CD4-positive, alpha-beta T cell treated with Interleukin-1 beta for 1 hour (primary cell): ENCODE measurements at regions not wholly inside any gene's neighbourhood (a gene's known extent, or its start where the extent isn't known, plus 50 kb on each side); places are given as distances from the start of the nearest gene placed in this dataset.

Experiments
- DNase-seq, 2 donors: peaks; one replicate each; pipeline ENCODE4 v3.0.0-alpha.2; 2020 to 2022

DNA sequence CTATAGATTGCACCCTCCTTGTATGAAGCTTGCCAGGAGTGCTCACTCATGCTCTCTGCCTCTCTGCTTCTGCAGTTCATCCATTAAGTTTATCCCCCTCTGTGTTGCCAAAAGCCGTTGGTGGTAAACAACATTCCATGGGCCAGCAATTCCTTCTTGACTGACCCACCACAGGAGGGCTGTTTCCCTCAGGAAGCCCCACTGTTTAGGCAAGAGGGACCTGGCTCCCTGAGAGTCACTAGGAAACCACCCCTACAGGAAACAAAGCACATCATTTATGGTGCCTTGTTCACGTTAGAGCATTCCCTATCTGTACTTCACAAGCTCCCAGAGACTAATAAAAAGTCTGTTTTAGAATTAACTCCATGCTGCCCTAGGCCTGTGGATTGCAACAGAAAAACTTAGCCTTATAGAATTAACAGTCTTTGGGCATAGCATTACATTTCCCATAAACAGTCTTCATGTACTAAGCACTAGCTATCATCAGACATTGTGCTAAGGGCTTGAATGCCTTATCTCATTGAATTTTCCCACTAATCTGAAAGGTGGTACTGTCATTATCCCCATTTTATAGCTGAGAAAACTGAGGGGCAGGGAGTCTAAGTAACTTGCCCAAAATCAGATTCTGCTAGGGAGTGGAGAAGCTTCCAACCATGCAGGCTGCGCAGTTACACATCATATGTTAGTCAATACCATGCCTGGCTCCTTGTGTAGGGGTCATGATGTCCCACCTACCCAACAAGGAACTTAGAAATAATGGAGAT, 149.9 kb downstream of the SHQ1 start:
- no peak for DNase-seq

DNA sequence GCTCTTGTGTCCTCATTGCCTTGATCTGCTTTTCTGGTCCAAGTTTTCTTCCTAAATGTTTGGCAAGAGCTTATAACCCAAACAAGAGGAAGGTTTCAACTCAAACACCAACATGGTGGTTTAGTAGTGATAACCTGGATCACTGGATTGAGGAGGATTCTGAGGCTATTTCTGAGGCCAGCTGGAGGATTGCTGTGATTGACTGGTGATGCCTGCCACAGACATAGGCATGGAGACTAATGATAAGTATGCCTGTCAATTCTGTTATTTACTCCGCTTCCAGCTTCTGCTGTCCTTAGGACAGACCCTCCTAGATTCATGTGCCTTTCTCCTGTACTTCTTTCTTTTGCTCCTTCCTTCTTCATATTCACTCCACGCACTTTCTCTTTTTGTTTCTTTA, 150.5 kb downstream of the SHQ1 start:
- no peak for DNase-seq

DNA sequence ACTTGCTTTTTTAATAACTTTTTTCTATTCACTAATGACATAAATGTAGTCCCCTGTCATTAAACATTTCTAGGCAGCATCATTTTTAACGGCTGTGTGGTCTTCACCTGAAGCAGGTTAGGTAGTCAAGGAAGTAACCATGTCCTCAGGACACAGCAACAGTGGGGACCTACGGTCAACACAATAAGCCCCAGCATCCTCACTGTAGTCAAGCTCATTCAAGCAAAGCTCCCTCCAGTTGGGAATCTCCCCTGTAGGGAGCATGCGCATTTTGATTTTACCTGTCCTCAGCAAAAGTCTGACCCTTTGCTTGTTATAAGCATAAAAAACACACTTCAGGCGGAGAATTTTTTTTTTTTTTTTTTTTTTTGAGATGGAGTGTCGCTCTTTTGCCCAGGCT, 151.4 kb downstream of the SHQ1 start:
- DNase-seq: no peak

DNA sequence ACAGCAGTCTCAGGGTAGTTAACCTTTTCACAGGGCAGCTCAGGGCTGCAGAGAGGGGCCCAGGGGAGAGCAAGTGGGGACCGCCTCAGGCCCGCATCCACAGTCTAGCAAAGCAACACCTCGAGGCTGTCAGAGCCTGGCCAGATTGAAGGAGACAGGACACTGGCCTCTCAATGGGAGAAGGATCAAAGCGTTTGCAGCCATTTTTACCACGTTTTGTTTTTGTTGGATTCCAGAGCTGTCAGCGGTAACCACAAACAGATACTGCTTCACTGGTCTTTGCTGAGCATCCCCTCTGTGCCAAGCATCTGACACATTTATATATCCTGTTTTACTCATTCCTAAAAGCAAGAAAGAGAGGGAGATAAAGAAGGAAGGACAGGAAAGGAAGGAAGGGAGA, 153.8 kb downstream of the SHQ1 start:
- DNase-seq: no peak

DNA sequence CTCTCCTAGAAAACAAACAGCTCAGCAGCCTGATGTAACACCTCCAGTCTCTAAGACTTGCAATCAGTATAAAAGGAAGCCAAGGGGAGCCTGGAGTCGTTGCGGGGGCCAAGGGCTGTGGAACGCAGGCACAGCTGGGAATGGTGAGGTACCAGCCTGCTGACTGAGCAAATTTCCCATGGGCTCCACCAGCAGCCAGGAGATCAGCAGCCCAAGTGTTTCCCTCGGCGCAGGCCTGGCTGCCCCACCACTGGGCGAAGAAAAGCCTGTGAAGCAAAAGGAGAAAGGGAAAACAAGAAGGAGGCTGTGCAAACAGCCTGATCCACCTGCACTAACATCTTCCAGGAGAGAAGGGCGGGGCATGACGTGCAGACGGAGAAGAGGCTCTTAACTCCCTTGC, 155.3 kb downstream of the SHQ1 start:
- no peak for DNase-seq

DNA sequence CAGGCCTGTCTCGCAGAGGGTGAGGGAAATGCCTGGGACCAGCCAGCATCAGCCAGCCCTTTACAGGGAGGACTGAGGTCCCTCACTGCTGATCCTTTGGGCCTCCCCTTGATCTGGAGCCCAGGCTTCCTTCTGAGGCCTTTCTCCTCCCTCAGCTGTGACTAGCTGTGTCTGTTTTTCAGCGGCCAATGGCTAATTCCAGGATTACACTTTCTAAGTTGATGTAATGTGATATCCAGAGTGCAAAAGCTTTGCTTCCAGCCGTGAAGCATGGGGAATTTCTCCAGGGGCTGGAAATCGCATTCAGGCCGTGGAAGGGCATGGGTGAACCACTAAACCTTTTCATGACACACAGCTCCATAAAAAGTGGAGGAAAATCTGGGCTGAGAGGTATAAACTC, 157.6 kb downstream of the SHQ1 start:
- DNase-seq: no peak

DNA sequence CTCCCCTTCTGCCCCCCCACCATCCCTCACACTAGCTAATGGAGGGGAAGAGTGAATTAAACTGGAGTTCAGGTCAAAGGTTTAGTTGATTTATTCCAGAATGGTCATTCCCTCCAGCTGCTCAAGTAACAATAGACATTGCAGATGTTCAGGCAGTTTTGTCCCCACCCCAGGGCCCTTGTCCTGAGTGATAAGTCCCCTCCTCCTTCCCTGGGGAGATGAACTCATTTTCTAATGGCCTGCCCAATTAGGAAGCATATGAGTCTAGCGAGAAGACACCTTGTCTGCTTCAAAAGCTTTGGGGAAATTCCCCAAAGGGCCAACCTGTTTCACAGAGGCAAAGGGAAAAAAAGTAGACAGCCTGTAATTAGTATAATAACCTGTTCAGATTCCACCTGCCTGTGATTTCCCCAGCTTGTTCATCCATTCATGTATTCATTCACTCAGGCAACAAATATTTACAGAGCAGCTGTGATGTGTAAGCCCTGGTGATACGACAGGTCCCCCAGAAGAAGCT, 165.3 kb downstream of the SHQ1 start:
- DNase-seq: no peak

DNA sequence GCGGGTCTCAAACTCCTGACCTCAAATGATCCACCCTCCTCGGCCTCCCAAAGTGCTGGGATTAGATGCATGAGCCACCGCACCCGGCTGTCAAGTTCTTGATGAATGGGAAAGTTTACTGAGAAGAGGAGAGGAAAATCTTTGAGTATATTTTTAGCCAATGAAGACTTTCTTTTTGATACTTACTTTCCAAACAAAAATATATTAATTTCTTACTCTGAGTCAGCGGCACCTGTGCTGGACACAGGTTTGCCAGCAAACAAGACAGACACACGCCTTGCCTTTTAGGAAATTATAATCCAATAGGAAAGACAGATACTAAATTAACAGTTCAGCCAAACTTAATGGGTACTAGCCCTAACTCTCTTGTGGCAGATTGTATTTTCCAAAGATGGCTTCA, 166.6 kb downstream of the SHQ1 start:
- DNase-seq: no peak

DNA sequence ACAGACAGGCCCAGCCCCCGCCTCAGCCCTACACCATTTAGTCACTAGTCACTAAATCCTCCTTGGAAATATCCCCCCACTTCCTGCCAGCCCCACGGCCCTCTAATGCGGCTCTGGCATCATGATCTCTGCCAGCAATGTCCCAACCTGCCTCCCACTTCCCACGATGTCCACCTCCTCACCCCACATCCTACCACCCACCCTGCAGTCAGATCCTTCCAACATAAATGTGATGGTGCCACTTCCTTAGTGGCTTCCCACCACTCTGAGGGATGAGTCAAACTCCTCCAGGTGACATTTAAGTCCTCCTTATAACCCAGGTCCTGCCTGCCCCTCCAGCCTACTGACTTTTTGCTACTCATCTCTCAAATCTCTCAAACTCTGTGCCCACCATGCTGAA, 167.5 kb downstream of the SHQ1 start:
- DNase-seq: no peak

DNA sequence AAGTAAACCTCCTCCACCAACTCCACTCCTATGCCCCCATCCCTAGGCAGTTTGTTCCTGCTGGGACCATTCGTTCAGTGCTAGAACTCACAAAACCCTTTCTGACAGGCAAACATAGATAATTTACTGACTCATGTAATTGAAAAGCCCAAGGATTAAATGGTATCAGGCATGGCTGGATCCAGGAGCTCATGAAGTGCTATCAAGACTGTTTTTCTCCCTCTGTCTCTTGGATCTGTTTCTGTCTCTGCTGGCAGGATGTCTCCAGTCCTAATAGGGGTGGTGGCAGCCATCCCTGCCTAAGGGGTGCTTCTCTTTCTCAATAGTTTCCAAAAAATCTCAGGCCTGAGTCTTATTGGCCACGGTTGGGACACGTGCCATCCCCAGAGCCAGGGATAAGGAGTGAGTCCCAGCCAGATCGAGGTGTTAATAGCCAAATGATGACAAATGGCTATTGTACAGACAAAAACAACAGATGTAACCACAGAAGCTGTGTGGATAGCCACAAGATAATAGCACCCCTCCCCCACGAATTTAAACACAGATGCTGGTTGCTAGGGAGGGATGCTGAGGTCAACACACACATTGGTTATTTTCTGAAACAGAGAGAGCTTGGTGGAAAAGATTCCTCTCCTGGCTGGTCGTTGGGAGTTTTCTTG, 168.6 kb downstream of the SHQ1 start:
- no peak for DNase-seq

DNA sequence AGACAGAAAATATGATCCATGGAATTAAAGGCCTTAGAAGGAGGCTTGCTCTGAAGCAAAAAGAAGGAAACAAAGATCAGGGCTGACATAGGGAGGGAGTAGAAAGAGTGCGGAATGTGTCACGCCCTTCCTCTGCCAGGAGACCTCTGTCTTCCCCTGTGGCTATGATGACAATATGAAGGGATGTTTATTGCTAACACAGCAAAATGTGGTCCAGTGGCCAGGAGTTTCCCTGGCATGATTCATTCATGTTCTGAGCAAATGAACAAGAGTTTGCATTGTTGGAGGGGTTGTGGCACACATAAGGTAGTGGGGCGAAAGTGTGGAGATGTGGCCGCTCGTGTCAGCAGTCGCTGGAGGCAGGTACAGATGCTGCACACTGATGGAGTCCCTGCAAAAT, 169.4 kb downstream of the SHQ1 start:
- no peak for DNase-seq

DNA sequence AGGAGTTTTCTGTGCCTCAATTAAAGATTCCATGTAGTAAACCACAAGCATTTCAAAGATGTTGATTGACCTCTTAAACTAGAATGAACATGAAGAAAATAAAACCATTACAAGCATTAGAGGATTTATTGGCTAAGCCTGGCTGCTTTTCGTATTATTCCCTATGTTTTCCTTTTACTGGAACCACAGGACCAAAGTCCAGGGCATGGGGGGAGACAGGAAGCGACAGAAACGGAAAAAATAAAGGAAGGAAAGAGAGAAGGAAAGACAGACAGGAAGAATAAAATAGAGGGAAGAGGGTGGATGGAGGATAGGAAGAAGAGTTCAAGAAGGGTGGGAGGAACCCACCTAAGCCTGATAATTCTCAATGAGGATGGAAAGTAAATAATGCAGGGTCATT, 169.9 kb downstream of the SHQ1 start:
- DNase-seq: no peak

DNA sequence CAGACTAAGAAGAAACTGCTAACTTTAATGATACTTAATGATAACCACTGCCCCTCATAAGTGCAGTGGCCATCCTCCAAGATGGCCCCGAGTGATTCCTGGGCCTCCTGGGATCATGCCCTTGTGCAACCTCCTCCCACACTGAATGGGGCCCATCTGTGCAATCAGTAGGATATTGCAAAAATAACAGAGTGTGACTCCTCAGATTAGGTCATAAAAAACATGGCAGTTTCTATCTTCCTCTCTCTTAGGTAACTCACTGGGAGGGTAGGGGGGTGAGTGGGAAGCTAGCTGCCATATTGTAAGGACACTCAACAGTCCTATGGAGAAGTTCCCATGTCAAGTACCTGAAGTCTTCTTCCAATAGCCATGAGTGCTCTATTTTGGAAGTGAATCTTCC, 173.0 kb downstream of the SHQ1 start:
- no peak for DNase-seq

DNA sequence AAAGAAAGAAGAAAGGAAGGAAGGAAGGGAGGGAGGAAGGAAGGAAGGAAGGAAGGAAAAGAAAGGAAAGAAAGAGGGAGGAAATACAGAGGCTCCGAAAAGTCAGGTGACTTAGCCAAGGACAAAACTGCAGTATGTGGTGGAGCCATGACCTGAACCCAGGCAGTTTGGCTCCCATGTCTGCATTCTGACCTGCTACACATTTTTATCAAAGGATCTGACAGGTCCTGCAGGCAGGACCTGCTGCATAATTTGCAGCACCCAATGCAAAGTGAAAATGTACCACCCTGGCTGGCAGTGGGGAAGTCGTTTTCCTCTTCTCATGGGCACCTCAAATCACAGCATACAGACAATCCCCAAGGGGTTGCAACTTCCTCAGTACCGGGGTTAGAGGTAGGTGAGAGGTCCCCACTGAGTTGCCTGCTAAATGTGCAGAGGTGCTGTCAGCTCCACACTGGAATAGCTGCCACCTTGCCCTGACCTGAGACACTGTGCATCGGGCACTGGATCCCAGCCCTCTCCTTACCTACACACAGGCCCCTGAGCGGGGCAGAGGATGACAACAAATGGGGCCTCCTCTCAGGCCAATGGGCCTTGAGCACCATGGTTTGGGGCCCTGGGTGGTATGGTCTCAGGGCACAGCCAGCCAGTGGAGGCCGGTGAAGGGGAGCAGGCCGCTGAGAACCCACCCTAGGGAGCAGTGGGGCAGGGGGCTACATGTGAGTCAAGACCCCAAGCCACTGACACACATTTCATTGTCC, 175.1 kb downstream of the SHQ1 start:
- peak in 1 of 2 donors; percentile 8 for DNase-seq

DNA sequence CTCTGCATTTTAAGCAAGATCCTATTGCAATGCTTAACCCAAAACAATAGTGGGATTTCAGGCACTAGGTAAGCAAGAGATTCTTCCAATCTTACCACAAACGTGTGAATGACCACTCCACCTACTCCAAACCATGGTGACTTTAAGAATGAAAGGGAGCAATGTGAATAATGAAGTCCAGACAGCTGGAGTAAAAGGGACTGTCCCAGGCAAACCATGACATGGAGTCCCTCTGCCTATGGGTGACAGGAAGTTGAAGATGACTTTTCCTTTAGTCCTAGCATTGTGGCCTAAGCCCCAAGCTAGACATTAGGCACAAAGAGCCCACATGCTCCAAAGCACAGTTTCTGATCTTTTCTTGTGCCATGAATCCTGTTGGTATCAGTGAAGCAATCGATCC, 179.0 kb downstream of the SHQ1 start:
- DNase-seq: no peak

DNA sequence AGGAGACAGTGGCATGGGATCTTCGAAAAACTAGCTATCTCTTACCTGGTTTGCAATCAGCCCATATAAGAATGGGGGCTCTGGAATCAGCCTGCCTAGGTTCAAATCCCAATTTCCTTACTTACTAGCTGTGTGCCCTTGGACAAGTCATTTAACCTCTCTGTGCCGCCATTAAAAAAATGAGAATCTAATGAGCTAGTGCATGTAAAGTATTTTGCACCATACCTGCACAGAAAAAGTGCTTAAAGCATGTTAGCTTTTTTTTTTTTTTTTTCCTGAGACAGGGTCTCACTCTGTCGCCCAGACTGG, 181.8 kb downstream of the SHQ1 start:
- no peak for DNase-seq

DNA sequence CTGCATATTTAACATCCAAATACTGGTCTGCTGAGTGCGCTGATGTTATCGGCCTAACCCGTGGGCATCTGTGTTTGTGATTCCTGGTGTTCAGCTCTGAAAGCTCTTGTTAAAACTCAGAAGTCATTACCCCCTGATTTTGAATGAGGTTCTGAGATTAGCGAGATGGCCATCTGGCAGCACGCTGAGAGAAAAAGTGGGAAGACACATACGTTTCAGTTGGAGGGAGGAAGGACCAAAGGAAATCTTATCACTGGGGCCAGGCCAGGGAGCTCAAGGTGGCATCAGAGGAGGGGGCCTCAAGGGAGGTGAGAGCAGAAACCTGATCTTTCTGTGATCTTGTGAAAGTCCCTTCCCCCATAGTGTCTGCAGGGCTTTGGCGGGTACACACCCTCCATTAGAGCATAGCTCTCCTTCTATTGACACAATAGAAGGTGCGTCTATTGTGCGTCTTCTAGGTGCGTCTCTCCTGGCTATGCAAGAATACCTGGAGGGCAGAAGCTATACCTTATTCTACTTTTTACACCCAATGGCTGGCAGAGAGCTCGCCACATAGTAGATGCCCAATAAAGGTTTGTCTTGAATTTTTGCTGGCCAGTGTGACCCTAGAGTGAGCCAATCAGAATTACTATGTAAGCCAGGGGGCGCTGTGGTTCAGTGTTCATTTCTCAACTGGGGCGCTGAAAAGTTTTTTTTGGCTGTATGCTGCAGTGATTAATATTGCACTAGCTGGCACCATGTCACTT, 182.4 kb downstream of the SHQ1 start:
- peak; percentile 34 to 55 for DNase-seq

DNA sequence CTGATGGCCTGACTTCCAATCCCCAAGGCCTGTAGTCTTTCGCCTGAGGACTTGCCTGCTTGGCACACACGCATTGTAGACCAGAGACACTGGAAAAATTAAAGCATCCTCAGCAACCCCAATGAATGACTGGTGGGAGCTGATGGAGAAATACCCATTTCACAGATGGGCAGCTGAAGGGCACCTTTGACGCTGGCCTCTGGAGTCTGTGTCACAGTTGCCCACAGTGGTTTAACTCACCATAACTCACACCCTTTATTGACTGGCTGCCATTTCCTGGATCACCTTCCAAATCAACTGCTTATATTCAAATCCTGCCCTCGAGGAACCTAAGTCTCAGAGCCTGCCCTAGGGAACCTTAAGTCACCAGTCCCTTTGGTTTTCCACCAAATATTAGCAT, 183.1 kb downstream of the SHQ1 start:
- DNase-seq: no peak

DNA sequence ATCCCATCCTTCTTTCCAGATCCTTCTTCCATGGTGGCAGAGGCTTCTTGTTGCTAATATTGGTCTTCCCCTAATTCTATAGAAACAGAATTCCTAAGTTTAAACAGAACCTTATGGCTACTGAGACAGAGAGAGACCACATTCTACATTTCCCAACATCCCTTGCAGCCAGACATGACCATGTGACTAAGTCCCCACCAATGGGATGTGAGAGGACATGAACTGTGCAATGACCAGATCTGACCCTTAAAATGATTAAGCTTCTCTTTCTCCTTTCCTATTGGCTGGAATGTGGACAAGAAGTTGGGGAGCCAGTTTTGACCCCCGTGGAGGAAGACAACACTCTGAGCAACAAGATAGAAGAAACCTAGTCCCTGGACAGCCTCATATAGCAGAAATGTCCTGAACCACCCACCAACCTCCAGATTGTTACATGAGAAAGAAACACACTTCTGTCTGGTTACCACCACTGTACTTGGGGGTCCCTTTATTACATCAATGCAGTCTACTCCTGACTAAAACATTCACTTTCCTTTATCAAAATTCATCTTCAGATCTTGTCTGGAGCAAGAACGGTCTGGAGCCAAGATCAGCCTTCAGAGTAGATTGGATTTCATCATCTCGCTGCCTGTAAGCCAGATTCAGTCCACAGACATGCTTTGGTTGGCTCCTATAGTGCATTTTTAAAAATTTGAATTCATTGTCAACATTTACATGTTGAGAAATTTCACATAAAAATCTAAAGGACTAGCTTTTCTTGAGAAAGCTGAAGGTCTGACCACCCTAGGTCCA, 183.9 kb downstream of the SHQ1 start:
- DNase-seq: no peak

DNA sequence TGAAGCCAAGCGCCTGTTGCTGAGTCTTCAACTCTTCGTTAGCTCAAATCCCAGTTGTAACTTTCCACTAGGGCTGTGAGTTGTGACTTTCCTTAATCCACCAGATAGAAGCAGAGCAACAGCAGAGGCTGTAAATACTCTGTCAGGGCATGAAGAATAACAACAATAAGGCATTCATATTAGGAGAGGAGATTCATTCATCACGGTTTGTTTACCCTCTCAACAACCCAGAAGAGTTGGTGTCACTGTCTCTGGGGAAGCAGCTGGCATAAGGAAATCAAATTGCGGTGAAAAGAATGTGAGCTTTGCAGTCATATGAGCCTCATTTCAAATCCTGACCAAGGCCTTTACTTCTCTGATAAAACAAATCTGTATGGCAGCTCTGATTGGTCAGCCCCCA, 184.8 kb downstream of the SHQ1 start:
- no peak for DNase-seq

DNA sequence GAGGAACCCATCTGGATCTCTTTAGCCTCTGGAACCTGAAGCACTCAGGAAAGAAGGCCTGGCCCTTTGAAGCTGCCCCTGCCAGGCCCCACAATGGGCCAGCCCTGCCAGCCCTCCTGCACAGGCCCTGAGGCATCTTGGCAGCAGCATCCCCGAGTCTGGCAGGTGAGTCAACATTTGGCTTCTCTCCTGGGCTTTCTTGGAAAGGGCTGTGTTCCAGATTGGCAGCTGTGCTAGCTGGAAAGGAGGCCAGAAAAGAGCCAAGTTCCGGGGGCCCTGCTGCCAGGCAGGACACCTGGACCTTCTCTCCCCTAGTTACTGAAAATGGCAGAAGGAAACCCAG, 187.2 kb downstream of the SHQ1 start:
- no peak for DNase-seq

DNA sequence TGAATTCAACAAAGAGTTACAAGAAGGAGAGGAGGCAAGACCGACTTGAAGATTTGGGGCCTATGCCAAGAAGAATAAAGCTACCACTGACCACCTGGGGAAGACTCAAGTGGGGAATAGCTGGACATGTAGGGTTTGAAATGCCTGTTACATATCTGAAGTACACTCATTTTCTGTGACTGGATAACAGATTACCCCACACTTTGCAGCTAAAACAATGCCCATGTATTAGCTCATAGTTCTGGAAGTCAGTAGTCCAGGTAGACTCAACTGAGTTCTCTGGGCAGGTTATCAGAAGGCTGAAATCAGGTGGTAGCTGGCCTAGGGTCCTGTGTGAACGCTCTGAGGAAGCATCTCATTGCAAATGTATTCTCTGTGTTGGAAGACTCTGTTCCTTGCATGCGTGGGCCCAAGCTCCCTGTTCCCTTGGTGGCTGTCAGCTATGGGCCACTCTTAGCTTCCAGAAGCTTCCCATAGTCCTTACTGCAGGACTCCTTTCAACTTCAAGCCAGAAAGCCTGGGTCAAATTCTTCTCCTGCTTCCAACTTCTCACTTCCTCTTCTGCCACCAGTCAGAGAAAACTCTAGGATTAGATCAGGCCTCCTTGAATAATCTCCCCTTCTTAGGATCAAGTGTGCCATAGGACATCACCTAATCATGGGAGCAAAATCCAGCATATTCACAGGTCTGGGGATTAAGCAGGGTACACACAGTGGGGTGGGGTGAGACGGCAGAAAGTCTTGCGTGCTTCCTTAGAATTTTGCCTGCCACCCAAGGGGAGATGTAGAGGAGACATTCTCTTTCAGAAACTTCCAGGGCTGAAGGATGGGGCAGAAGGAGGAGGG, 187.8 kb downstream of the SHQ1 start:
- DNase-seq: no peak
